Transverse colon (tissue), 4 donors: ENCODE measurements at regions not wholly inside any gene's neighbourhood (a gene's known extent, or its start where the extent isn't known, plus 50 kb on each side); places are given as distances from the start of the nearest gene placed in this dataset.

Experiments
- DNase-seq: peaks from one replicate; pipeline ENCODE4 v3.0.0-alpha.2; 2019
- H3K27ac ChIP-seq, 4 donors: fragments of 200-600 bp; sonication (generic); 2 replicates each; pipeline ENCODE4 v1.5.1; 2016 to 2018; ENCODE audit warnings: inconsistent platforms in 4 of 4
- H3K27me3 ChIP-seq: fragments of 200-600 bp; sonication (generic); 2 replicates; pipeline ENCODE4 v1.5.1; 2017; ENCODE audit warnings: inconsistent platforms
- H3K36me3 ChIP-seq, 4 donors: fragments of 200-600 bp; sonication (generic); 2 replicates each; pipeline ENCODE4 v1.5.1; 2017 to 2019; ENCODE audit warnings: inconsistent platforms in 4 of 4
- H3K4me1 ChIP-seq, 4 donors: fragments of 200-600 bp; sonication (generic); 2 replicates each; pipeline ENCODE4 v1.5.1; 2017 to 2020; ENCODE audit warnings: inconsistent platforms in 4 of 4
- H3K4me3 ChIP-seq, 4 donors: fragments of 200-600 bp; sonication (generic); 1 replicate in 1 of 4; 2 replicates in 3 of 4; pipeline versions ENCODE4 v1.5.1 to v1.6.1; 2017 to 2019; ENCODE audit warnings: inconsistent platforms in 4 of 4
- H3K9me3 ChIP-seq, 2 donors: fragments of 200-600 bp; sonication (generic); 2 replicates each; pipeline ENCODE4 v1.5.1; 2017 to 2019; ENCODE audit warnings: inconsistent platforms in 2 of 2
- EP300 ChIP-seq: sonication (generic); formaldehyde crosslinking; IDR thresholded peaks from one replicate; pipeline ENCODE4 v1.6.1; 2017; ENCODE audit warnings: antibody characterized with exemption, low read depth
- POLR2A ChIP-seq: fragments of 450-650 bp; IDR thresholded peaks from one replicate; pipeline ENCODE4 v1.6.1; 2016; ENCODE audit warnings: antibody characterized with exemption, mild to moderate bottlenecking, moderate library complexity
- POLR2AphosphoS5 ChIP-seq, 3 donors: sonication (generic); formaldehyde crosslinking; IDR thresholded peaks; one replicate each; pipeline ENCODE4 v1.6.1; 2016; ENCODE audit warnings: antibody characterized with exemption in 3 of 3
- WGBS, 2 donors: methylation state at CpG; one replicate each; pipeline ENCODE4 v1.1.5; 2018; ENCODE audit warnings: low coverage in 1 of 2; 5-methylcytosine and 5-hydroxymethylcytosine counted together
- in situ Hi-C, 4 donors: fragments of 200-750 bp; cut with MboI; loops; one replicate each; pipeline versions ENCODE4 v1.15.0 to v1.15.1; 2017; ENCODE audit warnings: low sequenced_read_pairs in 3 of 4, low pct_ligation_motif_present in 1 of 4, low pct_unique_long_range_greater_than_20kb in 1 of 4
- intact Hi-C: fragments of 100-400 bp; cut with DNase I; formaldehyde crosslinking; loops from one replicate; pipeline ENCODE4 v1.15.1; 2023; ENCODE audit warnings: low total_unique reads
- TF ChIP-seq, protein P1 (sequence below), 5 experiments: fragments of 200-600 bp in 3 of 5; fragments of 450-650 bp in 2 of 5; sonication (generic) in 3 of 5; IDR thresholded peaks; 1 replicate in 2 of 5; 2 replicates in 3 of 5; pipeline ENCODE4 v1.5.1; 2016 to 2017; ENCODE audit warnings: antibody characterized with exemption in 5 of 5, inconsistent platforms in 3 of 5, mild to moderate bottlenecking in 2 of 5, moderate library complexity in 1 of 5

DNA sequence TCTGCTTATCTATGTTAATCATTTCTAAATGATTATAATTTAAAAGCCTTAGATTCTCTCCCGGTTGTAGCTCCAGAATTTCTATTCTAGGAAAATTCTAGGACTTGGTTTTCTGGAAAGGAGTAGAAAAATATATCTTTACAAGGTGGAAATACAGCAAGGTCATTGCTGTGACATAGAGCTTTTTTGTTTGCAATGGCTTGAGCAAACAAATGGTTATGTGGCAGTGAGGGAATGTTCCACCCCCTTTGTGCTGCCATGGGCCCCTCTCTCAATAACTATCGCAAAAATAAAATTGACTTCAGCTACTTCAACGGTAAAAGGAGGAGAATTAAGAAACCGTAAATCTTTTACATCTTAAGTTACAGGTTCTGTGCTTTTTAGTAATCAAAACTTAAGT lies 517.1 kb downstream of the EPHA3 start:
- Histone ChIP-seq H3K36me3 (no peaks in the 10 kb centered on the region), H3K4me3 (no peak overlapping the region), H3K9me3 (no peaks in the 10 kb centered on the region), H3K27me3 (no peaks in the 10 kb centered on the region), H3K27ac (no peak overlapping the region), H3K4me1 (no peaks in the 10 kb centered on the region)
- TF ChIP-seq, protein P1, sequence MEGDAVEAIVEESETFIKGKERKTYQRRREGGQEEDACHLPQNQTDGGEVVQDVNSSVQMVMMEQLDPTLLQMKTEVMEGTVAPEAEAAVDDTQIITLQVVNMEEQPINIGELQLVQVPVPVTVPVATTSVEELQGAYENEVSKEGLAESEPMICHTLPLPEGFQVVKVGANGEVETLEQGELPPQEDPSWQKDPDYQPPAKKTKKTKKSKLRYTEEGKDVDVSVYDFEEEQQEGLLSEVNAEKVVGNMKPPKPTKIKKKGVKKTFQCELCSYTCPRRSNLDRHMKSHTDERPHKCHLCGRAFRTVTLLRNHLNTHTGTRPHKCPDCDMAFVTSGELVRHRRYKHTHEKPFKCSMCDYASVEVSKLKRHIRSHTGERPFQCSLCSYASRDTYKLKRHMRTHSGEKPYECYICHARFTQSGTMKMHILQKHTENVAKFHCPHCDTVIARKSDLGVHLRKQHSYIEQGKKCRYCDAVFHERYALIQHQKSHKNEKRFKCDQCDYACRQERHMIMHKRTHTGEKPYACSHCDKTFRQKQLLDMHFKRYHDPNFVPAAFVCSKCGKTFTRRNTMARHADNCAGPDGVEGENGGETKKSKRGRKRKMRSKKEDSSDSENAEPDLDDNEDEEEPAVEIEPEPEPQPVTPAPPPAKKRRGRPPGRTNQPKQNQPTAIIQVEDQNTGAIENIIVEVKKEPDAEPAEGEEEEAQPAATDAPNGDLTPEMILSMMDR (IDR thresholded peaks at IDR 0.05) = no peak
- TF ChIP-seq POLR2AphosphoS5 (IDR thresholded peaks at IDR 0.05) = no peak
- intact Hi-C loops (no loop called here), in situ Hi-C loops (no loop called here)
- 69 to 80% methylated on average over 4 of the region's 4 CpGs for WGBS, 2 donors
- DNase-seq = no peak

DNA sequence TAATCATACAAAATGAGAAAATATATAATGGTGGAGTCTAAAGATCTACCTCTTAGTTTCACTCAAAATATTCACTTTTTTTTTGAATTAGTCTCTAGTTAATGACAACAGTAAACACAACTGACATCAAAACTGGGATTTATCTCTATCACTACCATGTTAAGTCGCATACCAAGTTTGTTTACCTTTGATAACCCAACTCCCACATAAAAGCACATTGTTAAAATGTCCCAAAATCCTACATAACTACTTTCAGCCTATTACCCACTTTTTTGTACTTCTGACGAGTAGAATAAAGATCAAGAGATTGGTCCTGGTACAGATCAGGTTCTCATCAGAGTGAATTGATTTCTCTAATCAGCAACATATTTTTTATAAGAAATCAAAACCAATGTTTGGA lies 518.5 kb downstream of the EPHA3 start:
- intact Hi-C loops = no loop called here
- in situ Hi-C loops = no loop called here
- no peak for TF ChIP-seq POLR2A
- TF ChIP-seq, protein P1 (IDR thresholded peaks at IDR 0.05) = no peak
- TF ChIP-seq POLR2AphosphoS5 (IDR thresholded peaks at IDR 0.05) = no peak
- 40 to 58% methylated on average over 2 of the region's 2 CpGs for WGBS, 2 donors
- H3K36me3 ChIP-seq = no peaks in the 10 kb centered on the region
- no peaks in the 10 kb centered on the region for H3K9me3 ChIP-seq
- no peaks in the 10 kb centered on the region for H3K27me3 ChIP-seq
- no peak overlapping the region for H3K27ac ChIP-seq
- no peak for DNase-seq
- H3K4me1 ChIP-seq = no peaks in the 10 kb centered on the region
- H3K4me3 ChIP-seq = no peak overlapping the region

DNA sequence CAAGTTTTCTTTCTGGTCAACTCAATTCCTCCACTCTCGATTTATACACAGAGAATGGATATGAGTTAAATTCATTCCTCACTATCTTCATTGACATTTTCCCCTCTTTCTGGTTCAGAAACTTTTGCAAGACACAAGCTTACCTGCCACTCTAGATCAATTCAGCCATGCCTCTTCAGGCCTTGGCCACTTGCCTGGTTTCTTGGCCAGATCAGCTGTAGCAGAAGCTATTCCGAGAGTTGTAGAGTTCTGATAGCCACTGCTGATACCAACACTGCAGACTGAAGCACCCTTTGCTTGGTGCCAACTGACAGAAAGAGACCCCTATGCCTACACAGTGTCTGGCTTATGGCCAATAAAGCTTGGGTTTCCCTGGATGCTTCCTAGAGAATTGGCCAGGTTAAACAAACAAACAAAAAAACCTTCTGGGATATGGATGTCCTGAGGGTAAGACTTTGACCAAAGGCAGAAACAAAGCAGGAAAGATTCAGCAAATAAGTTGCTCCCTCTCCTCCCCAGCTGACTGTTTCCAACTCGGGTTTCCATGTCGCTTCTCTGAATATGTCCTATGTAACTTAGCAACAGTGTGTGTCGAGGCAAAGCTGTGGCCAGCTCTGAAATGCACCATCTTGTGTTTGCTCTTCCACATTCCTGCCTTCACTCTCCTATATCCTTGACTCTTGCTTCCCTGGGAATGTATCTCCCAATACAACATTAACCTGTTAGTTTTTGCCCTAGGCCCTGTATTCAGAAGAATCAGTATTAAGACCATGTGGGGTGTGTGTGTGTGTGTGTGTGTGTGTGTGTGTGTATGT lies 521.6 kb downstream of the EPHA3 start:
- H3K27ac ChIP-seq = no peak overlapping the region
- in situ Hi-C loops (no loop called here), intact Hi-C loops (no loop called here)
- H3K4me3 ChIP-seq = no peak overlapping the region
- H3K9me3 ChIP-seq = no peaks in the 10 kb centered on the region
- DNase-seq = no peak
- no peaks in the 10 kb centered on the region for H3K36me3 ChIP-seq
- no peaks in the 10 kb centered on the region for H3K4me1 ChIP-seq
- WGBS, 2 donors = 54 to 58% methylated on average over 4 to 5 of the region's 5 CpGs
- H3K27me3 ChIP-seq = no peaks in the 10 kb centered on the region
- TF ChIP-seq, protein P1 (IDR thresholded peaks at IDR 0.05) = no peak
- TF ChIP-seq POLR2AphosphoS5 (IDR thresholded peaks at IDR 0.05) (no peak), EP300 (no peak), POLR2A (no peak)

DNA sequence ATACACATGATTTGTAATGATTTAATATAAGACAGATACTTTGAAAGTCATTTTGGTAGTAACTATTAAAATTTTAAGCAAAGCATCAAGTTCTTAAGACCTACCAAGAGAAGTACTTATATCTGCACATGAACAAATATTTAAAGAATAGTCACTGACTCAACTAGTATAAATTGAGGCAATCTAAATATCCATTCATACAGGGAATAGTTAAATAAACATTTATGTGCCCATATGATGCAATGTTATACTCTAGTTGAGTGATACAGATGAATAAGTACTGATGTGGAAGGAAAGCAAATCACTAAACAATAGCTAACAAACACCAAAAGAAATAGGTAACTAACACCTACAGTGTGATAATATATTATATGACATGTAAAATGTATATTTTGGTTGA lies 527.7 kb downstream of the EPHA3 start:
- no peak overlapping the region for H3K27ac ChIP-seq
- no peaks in the 10 kb centered on the region for H3K36me3 ChIP-seq
- H3K27me3 ChIP-seq = no peaks in the 10 kb centered on the region
- intact Hi-C loops (no loop called here), in situ Hi-C loops (no loop called here)
- no peaks in the 10 kb centered on the region for H3K9me3 ChIP-seq
- H3K4me1 ChIP-seq = no peaks in the 10 kb centered on the region
- no peak overlapping the region for H3K4me3 ChIP-seq
- DNase-seq = no peak
- no peak for TF ChIP-seq EP300
- TF ChIP-seq POLR2A = no peak
- TF ChIP-seq, protein P1 (IDR thresholded peaks at IDR 0.05) = no peak
- no peak for TF ChIP-seq POLR2AphosphoS5 (IDR thresholded peaks at IDR 0.05)
